Activated naive CD8-positive, alpha-beta T cell treated with anti-CD3 and anti-CD28 coated beads, Interleukin-2, amount 10 ng/mL, durations not matched to agents 7 days and 5 days (primary cell): ENCODE measurements at regions not wholly inside any gene's neighbourhood (a gene's known extent, or its start where the extent isn't known, plus 50 kb on each side); places are given as distances from the start of the nearest gene placed in this dataset.

Source experiments
- ATAC-seq: fragments of 150-1000 bp; cut with Tn5 transposase; one replicate; pipeline ENCODE4 v1.10.0; 2021; ENCODE audit warnings: low read depth, moderate library complexity
- POLR2A ChIA-PET: fragments of 350-600 bp; sonication (Branson Sonifier 250); formaldehyde crosslinking; loops from one replicate; lab custom pipeline; 2021; ENCODE audit warnings: antibody characterized with exemption; lab: Charles Lee
- DNase-seq: peaks from one replicate; pipeline ENCODE4 v3.0.0; 2021
- H3K27ac Mint-ChIP-seq: one replicate; pipeline ENCODE4 v1.8.0; 2022; ENCODE audit warnings: mild to moderate bottlenecking, mixed read lengths
- H3K27me3 Mint-ChIP-seq: one replicate; pipeline ENCODE4 v1.8.0; 2022; ENCODE audit warnings: mild to moderate bottlenecking, moderate library complexity, mixed read lengths
- H3K36me3 Mint-ChIP-seq: one replicate; pipeline ENCODE4 v1.8.0; 2021; ENCODE audit warnings: mild to moderate bottlenecking, mixed read lengths
- H3K4me1 Mint-ChIP-seq: one replicate; pipeline ENCODE4 v1.8.0; 2021; ENCODE audit warnings: mixed read lengths
- H3K4me3 Mint-ChIP-seq: one replicate; pipeline ENCODE4 v1.8.0; 2022; ENCODE audit warnings: mild to moderate bottlenecking, moderate library complexity, mixed read lengths
- H3K9me3 Mint-ChIP-seq: one replicate; pipeline ENCODE4 v1.8.0; 2021; ENCODE audit warnings: mixed read lengths

DNA sequence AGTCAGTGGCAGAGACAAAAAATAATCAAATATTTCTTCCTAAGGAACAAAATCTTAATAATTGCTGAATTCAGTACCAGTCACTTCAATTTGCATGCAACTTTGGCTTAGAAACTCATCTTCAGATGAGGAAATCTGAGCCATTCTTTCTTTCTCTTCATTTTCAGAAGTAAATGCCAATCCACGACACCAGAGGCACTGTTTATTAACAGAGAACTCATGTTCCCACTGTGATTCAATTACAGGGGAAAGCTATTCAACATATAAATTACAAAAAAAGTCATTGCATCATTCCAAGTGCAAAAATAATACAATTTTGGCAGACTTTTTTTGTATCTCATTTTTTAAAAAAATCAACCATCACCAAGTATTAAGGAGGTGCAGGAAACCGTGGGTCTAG is 816.1 kb upstream of the TMEM132C start:
- no peaks in the 10 kb centered on the region for H3K36me3 Mint-ChIP-seq

DNA sequence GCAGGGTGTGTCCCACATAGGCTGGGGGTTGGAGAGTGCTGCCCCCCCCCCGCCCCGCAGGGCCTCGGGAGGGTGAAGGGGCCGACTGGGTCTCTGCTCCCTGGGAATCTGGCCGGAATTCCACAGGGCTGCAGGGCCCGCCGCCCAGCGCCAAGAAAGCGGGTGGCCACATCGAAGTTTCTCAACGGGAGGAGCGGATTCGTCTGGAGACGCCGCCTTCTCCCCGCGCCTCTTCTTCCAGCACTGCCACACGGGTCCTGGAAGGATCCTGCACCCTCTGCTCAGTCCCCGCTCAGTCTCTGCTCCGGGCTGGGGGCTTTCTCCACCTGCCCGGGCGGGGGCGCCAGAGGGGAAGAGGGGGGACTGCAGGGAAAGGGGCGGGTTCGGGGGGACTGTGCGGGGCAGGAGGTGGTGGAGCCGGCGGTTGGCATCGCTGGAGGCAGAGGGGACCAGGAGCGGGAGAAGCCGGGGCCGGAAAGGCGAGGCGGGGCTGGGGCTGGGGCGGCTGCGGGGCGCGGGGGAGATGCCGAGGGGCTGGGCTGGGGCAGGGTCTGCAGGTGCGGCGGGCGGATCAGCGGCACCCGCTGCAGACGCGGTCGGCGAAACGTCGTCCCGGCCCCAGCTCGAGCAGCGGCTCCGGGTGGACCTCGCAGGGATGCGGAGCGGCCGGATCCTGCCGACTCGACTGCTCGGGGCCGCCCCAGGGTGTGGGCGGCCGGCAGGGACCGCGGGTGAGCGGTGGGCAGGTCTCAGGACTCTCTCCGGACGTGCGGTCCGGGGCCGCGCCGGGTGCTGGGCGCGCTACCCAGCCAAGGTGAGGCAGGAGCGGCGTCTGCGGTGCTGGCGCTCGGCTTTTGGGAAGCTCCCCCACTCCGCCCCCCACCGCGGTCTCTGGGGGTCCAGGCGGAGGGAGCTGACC is 811.4 kb upstream of the TMEM132C start:
- POLR2A ChIA-PET, result no interaction called here
- no peak overlapping the region for H3K4me3 Mint-ChIP-seq
- H3K9me3 Mint-ChIP-seq, result no peaks in the 10 kb centered on the region
- H3K27me3 Mint-ChIP-seq, result peaks cover 17% of the 10 kb centered on the region
- H3K4me1 Mint-ChIP-seq, result no peaks in the 10 kb centered on the region
- no peak overlapping the region for H3K27ac Mint-ChIP-seq
- no peak for ATAC-seq
- DNase-seq, result no peak
- H3K36me3 Mint-ChIP-seq, result no peaks in the 10 kb centered on the region

More for the DNA sequence above, 816.1 kb upstream of the TMEM132C start:
- ATAC-seq (no peak), DNase-seq (no peak)
- Mint-ChIP-seq H3K9me3 (no peaks in the 10 kb centered on the region), H3K27ac (no peak overlapping the region), H3K27me3 (peaks cover 7% of the 10 kb centered on the region), H3K4me1 (no peaks in the 10 kb centered on the region), H3K4me3 (no peak overlapping the region)
- POLR2A ChIA-PET, result no interaction called here

DNA sequence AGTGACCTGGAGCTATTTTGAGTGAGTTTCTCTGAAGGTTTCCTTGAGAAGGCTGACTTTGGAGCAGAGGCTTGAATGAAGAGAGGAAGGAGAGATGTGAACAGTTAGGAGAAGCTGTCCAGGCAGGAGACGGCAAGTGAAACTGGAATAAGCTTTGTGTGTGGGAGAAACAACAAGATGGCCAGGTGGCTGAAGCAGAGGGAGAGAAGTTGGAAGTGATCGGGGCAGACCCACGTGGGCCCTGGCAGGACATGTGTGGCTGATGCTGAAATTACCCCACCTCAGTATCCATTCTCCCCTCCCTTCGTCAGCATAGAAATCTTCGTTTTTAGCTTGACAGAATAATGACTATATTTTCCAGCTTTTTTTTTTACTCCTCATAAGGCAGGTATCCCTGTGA is 809.2 kb upstream of the TMEM132C start:
- ATAC-seq, result no peak
- POLR2A ChIA-PET, result no interaction called here
- Mint-ChIP-seq H3K36me3 (no peaks in the 10 kb centered on the region), H3K9me3 (no peaks in the 10 kb centered on the region), H3K27ac (no peak overlapping the region), H3K4me3 (no peak overlapping the region), H3K27me3 (peaks cover 17% of the 10 kb centered on the region), H3K4me1 (no peaks in the 10 kb centered on the region)
- DNase-seq, result no peak

DNA sequence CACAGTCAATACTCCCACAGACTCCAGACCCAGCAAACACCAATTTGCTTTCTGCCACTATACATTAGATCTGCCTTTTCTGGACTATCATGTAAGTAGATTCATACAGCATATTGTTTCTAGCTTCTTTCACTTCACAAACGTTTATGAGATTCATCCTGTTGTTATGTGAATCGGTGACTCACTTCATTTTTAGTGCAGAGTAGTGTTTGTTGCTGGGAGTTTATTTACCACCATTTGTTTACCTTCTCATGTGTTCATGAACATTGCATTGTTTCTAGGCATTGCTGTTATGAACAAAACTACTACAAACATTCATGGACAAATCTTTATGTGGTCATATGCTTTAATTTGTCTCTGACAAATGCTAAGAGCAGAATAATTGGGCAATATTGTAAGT is 807.8 kb upstream of the TMEM132C start:
- no peak overlapping the region for H3K4me3 Mint-ChIP-seq
- no peaks in the 10 kb centered on the region for H3K36me3 Mint-ChIP-seq
- H3K27ac Mint-ChIP-seq, result no peak overlapping the region
- H3K27me3 Mint-ChIP-seq, result peaks cover 17% of the 10 kb centered on the region
- DNase-seq (no peak), ATAC-seq (no peak)
- H3K4me1 Mint-ChIP-seq, result no peaks in the 10 kb centered on the region
- no peaks in the 10 kb centered on the region for H3K9me3 Mint-ChIP-seq
- POLR2A ChIA-PET, result no interaction called here

DNA sequence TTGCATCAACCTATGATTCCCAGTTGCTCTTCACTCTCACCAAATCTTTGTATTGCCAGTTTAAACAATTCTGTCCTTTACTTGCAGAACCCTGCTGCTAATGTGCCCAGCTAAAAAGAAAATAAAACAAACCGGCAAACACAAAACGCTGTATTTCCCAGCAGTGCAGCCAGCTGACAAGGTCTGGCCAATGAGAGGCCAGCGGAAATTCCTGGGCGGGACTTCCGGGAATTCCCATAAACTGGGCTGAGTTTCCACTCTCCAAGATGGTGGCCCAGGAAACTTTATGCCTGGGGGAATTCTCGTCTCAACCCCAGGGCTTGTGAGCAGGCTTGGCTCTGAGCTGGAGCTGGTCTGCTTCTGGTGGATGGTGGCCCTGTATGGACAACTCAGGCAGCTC is 807.3 kb upstream of the TMEM132C start:
- POLR2A ChIA-PET, result no interaction called here
- no peak for ATAC-seq
- DNase-seq, result no peak
- Mint-ChIP-seq H3K9me3 (no peaks in the 10 kb centered on the region), H3K36me3 (no peaks in the 10 kb centered on the region), H3K4me3 (no peak overlapping the region), H3K27ac (no peak overlapping the region), H3K4me1 (no peaks in the 10 kb centered on the region), H3K27me3 (peaks cover 14% of the 10 kb centered on the region)

DNA sequence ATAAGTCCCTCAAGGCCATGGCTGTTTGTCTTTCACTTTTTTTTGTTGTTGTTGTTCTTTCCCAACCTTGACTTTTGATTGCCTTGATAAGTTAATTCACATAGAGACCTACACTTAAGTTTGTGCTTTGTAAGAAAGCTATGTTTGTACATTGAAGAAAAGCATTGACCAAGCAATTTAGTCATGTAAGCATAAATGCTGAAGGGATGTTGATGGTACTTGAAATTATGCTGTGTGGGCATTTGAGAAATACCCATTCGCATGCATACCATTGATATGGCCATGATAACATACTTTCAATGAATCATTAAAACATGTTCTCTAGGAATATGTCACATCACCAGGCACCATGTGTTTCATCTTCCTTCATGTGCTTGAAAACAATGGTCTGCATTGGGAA is 803.7 kb upstream of the TMEM132C start:
- Mint-ChIP-seq H3K4me3 (no peak overlapping the region), H3K9me3 (peaks cover 2% of the 10 kb centered on the region), H3K36me3 (no peaks in the 10 kb centered on the region), H3K27me3 (no peaks in the 10 kb centered on the region), H3K27ac (no peak overlapping the region), H3K4me1 (no peaks in the 10 kb centered on the region)
- DNase-seq (no peak), ATAC-seq (no peak)
- POLR2A ChIA-PET, result no interaction called here

DNA sequence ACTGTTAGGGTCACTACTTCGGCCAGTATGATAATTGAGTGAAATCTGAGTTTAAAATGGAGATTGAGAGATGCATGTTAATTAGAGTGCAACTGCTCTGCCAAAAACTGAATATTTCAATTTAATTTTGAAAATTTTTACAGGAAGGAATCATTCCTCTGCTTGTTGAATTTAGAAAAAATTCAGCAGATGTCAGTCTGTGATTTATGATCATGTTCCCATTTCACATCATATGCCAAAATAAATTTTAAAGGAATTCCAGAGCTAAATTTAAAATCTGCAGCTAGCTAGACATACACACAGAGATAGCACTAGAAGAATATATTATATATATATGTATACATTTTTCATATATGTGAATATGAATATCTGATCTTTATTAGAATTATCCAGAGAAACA is 797.6 kb upstream of the TMEM132C start:
- POLR2A ChIA-PET, result no interaction called here
- DNase-seq (no peak), ATAC-seq (no peak)
- Mint-ChIP-seq H3K9me3 (peaks cover 2% of the 10 kb centered on the region), H3K36me3 (no peaks in the 10 kb centered on the region), H3K4me3 (no peak overlapping the region), H3K4me1 (no peaks in the 10 kb centered on the region), H3K27me3 (no peaks in the 10 kb centered on the region), H3K27ac (no peak overlapping the region)

DNA sequence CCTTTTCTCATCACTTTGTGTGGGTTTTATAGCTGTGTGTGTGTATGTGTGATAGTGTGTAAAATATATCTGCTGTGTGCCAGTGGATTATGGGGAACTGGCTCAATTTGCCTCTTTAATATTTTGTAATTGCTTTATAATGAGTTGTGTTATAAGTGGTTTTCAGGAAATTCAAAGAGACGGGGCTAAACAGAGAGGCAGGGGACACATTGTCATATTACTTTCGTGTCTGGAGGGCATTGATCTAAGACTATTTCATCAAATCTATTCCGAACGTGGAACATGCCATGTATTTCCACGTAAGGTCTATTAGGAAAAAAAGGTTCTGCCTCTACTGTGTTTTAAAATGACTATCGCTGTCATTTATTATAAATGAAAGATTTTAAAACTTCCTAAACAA is 793.2 kb upstream of the TMEM132C start:
- Mint-ChIP-seq H3K4me3 (no peak overlapping the region), H3K36me3 (no peaks in the 10 kb centered on the region), H3K27ac (no peak overlapping the region), H3K27me3 (peaks cover 3% of the 10 kb centered on the region), H3K4me1 (no peaks in the 10 kb centered on the region), H3K9me3 (no peaks in the 10 kb centered on the region)
- ATAC-seq (no peak), DNase-seq (no peak)
- POLR2A ChIA-PET, result no interaction called here

DNA sequence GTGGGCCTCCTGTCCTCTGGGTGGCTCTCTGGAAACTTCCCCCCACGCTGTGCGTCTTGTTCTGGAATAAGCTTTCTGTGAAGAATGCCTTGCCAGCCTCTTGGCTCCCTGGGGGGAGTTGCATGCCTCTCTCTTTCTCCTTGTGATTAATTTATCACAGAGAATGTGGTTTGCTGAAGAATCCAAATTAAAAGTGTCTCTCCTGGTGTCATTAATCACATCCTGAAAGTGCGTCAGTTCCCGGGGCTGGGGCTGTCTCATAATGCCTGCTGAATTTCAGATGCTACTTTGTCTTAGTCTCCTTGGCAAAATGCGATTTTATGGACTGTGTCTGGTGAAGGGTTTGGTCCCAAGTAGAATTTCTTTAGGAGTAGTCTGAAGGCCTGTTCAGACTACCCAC is 787.7 kb upstream of the TMEM132C start:
- DNase-seq (no peak), ATAC-seq (no peak)
- no peaks in the 10 kb centered on the region for H3K4me1 Mint-ChIP-seq
- H3K27me3 Mint-ChIP-seq, result peaks cover 3% of the 10 kb centered on the region
- H3K27ac Mint-ChIP-seq, result no peak overlapping the region
- H3K36me3 Mint-ChIP-seq, result no peaks in the 10 kb centered on the region
- H3K4me3 Mint-ChIP-seq, result no peak overlapping the region
- POLR2A ChIA-PET, result no interaction called here
- H3K9me3 Mint-ChIP-seq, result no peaks in the 10 kb centered on the region

DNA sequence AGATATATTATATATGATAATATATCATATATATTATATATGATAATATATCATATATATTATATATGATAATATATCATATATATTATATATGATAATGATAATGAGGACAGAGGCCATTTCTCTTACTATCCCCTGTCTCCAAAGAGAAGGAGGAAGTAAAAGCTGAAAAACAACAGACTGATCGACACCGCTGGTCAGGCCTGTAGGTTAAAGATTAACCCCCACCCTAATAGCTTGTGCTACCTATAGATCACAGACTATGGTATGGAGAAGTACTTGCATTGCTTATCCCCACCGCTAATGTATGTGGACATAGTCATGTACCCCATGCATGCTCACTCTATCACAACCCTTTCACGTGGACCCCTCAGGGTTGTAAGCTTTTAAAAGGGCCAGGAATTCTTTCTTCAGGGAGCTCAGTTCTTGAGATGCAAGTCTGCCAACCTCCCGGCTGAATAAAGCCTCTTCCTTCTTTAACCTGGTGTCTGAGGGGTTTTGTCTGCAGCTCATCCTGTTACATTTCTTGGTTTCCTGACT is 786.1 kb upstream of the TMEM132C start:
- Mint-ChIP-seq H3K4me3 (no peak overlapping the region), H3K27ac (no peak overlapping the region), H3K9me3 (no peaks in the 10 kb centered on the region), H3K27me3 (peaks cover 3% of the 10 kb centered on the region), H3K4me1 (no peaks in the 10 kb centered on the region), H3K36me3 (no peaks in the 10 kb centered on the region)
- DNase-seq, result no peak
- POLR2A ChIA-PET, result no interaction called here
- ATAC-seq, result no peak

DNA sequence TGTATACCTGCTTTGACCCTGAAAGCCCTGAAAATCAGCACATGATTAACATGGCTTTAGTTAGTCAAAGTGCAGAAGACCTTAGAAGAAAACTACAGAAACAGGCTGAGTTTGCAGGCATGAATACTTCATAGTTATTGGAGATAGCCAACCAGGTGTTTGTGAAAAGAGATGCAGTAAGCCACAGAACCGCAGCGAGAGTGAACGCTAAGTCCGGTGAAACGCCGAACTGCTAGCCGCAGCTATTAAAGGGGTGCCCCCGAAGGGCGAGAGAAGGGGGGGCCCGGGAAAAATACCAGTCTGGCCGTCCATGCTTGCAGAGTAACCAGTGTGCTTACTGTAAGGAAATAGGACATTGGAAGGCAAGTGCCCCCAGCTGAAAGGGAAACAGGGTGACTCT is 784.0 kb upstream of the TMEM132C start:
- no peak overlapping the region for H3K27ac Mint-ChIP-seq
- no peak for DNase-seq
- ATAC-seq, result no peak
- no peak overlapping the region for H3K4me3 Mint-ChIP-seq
- no peaks in the 10 kb centered on the region for H3K36me3 Mint-ChIP-seq
- POLR2A ChIA-PET, result no interaction called here
- H3K27me3 Mint-ChIP-seq, result peaks cover 2% of the 10 kb centered on the region
- no peaks in the 10 kb centered on the region for H3K9me3 Mint-ChIP-seq
- H3K4me1 Mint-ChIP-seq, result no peaks in the 10 kb centered on the region

DNA sequence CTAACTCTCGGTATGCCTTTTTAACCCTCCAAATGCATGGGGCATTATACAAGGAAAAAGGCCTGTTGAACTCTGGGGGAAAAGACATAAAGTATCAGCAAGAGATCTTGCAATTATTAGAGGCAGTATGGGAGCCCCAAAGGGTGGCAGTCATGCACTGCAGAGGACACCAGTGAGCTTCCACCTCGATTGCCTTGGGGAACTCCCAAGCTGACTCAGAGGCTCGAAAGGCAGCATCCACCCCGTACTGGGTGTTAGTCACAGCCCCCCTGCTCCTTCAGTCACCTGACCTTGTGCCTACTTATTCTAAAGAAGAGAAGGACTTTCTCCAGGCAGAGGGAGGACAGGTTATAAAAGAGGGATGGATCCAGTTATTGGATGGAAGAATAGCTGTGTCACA is 781.4 kb upstream of the TMEM132C start:
- POLR2A ChIA-PET, result no interaction called here
- H3K9me3 Mint-ChIP-seq, result no peaks in the 10 kb centered on the region
- H3K27me3 Mint-ChIP-seq, result no peaks in the 10 kb centered on the region
- H3K36me3 Mint-ChIP-seq, result no peaks in the 10 kb centered on the region
- ATAC-seq (no peak), DNase-seq (no peak)
- H3K27ac Mint-ChIP-seq, result no peak overlapping the region
- H3K4me1 Mint-ChIP-seq, result no peaks in the 10 kb centered on the region
- H3K4me3 Mint-ChIP-seq, result no peak overlapping the region

DNA sequence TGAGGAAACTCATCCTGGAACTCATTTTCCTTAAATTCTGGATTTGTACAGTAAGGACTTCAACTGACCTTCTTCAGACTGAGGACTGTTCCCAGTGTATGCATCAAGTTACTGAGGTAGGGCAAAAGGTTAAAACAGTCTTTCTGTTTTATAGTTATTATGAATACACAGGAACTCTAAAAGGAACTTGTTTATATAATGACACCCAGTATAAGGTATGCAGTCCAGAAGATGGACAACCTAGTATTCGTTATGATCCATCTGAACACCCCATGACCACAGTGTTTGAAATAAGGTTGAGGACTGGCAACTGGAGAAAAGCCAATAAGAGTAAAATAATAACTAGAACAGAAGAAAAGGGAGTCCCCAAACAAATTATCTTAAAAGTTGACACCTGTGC is 779.9 kb upstream of the TMEM132C start:
- ATAC-seq (no peak), DNase-seq (no peak)
- no peaks in the 10 kb centered on the region for H3K4me1 Mint-ChIP-seq
- no peaks in the 10 kb centered on the region for H3K9me3 Mint-ChIP-seq
- H3K27ac Mint-ChIP-seq, result no peak overlapping the region
- POLR2A ChIA-PET, result no interaction called here
- H3K27me3 Mint-ChIP-seq, result no peaks in the 10 kb centered on the region
- H3K4me3 Mint-ChIP-seq, result no peak overlapping the region
- H3K36me3 Mint-ChIP-seq, result no peaks in the 10 kb centered on the region

DNA sequence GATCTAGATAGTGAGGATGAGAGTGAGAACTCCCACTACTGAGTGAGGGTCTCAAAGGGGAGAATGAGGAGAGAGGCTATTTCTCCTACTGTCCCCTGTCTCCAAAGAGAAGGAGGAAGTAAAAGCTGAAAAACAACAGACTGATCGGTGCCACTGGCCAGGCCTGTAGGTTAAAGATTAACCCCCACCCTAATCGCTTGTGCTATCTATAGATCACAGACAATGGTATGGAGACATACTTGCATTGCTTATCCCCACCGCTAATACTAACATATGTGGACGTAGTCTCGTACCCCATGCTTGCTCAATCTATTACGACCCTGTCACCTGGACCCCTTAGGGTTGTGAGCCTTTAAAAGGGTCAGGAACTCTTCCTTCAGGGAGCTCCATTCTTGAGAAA is 777.9 kb upstream of the TMEM132C start:
- DNase-seq (no peak), ATAC-seq (no peak)
- Mint-ChIP-seq H3K36me3 (no peaks in the 10 kb centered on the region), H3K4me1 (no peaks in the 10 kb centered on the region), H3K27ac (no peak overlapping the region), H3K27me3 (no peaks in the 10 kb centered on the region), H3K9me3 (no peaks in the 10 kb centered on the region), H3K4me3 (no peak overlapping the region)
- POLR2A ChIA-PET, result no interaction called here
